DMS153 treated with DMSO at 0.1 percent for 48 hours (cell line): ENCODE measurements at regions not wholly inside any gene's neighbourhood (a gene's known extent, or its start where the extent isn't known, plus 50 kb on each side); places are given as distances from the start of the nearest gene placed in this dataset.

Experiments
- DNase-seq: peaks from one replicate; lab custom pipeline; 2025; ENCODE audit not compliant: unreplicated experiment; lab: John Stamatoyannopoulos, UW

- DNase-seq, result no peak
Measured at GRCh38 chr2:237213315-237214022, 127.8 kb downstream of the COPS8 start.

- no peak for DNase-seq
Measured at GRCh38 chr2:237214030-237214675, 128.5 kb downstream of the COPS8 start.

- DNase-seq, result no peak
Measured at GRCh38 chr2:237214963-237215362, 129.3 kb downstream of the COPS8 start.

DNA sequence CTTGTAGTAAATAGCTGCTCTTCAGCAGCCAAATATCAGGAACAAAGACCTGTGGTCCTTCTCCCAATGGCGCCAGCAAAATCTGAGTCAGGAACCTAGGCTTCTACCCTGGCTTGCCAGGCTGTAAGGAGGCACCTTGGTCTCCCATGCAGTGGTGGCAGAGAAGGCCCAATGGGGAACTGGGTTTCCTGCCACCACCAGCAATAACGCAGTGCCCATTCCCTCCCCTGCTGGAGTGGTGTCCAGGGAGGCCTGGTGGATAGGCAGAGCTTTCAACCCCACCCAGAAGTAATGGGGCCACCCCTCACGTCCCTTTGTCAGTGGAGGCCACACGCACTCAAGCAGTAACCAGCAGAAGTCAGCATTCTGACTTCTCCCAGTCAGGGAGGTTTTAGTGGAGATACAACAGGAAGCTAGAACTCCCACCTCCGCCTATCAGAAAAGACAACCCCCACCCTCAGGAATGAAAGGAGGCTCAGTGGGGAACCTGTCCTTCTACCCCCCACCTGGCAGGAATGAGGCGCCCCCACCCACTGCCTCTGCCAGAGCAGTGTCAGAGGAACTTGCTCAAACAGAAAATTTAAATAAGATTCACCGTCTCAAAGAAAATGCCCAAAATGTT lies 132.4 kb downstream of the COPS8 start:
- no peak for DNase-seq

- DNase-seq, result no peak
Measured at GRCh38 chr2:237218756-237219155, 133.1 kb downstream of the COPS8 start.

DNA sequence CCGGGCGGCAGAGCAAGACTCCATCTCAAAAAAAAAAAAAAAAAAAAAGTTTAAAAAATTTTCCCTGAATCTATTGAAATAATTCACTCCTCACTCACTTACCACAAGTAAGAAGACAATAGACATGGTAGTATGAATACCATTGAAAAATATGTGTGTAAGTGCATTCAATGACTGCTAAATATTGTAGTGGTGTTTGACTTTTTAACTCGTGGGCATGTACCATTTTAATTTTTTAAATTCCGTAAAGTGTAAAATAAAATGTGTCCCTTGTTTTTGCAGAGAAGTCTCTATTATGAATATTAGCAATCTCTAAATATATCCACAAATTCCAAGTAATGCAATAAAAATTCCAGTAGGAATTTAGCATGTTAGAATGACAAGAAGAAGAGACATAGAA lies 134.1 kb downstream of the COPS8 start:
- DNase-seq, result no peak

GRCh38 chr2:237221443-237221842 lies 135.8 kb downstream of the COPS8 start:
- no peak for DNase-seq

DNA sequence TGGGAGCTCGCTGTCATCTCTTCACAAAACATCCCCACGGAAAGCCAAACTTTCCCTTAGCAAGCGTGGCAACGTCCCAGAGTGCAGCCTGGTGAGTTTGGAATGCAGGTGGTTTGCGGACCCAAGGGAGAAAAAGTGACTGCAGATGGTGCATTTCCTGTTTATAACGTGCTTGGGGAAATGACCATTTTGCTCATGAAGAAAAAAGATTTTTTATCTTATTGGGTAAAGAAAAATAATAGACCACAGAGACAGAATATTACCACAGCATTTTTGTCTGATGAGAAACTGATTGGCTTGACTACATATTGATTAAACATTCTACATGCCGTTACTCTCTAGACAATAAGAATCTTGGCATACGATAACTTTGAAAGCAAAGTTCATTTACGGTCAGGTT lies 136.5 kb downstream of the COPS8 start:
- DNase-seq, result no peak

DNA sequence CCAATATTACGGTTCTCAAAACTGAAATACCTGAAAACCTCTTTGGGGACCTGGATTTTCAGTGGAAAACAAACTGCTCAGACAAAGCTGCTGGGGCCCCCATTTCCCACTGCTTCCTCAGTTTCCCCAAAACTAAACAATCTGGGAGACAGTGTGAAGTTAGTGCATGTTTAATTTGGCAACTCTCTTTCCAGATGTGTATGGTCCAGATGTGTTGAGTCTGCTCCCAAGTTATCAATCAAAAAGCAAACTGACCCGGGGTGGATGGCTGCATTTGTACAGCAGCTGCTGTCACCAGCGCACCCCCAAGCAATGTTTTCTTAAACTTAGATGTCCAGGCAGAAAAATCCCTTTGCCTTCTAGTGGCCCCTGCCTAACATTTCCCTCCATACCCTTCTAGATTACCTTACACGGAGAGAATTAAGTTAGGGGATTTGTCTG lies 136.9 kb downstream of the COPS8 start:
- no peak for DNase-seq

- DNase-seq, result no peak
Measured at GRCh38 chr2:237223201-237223861, 137.6 kb downstream of the COPS8 start.

- no peak for DNase-seq
Measured at GRCh38 chr2:237227190-237227589, 141.5 kb downstream of the COPS8 start.

DNA sequence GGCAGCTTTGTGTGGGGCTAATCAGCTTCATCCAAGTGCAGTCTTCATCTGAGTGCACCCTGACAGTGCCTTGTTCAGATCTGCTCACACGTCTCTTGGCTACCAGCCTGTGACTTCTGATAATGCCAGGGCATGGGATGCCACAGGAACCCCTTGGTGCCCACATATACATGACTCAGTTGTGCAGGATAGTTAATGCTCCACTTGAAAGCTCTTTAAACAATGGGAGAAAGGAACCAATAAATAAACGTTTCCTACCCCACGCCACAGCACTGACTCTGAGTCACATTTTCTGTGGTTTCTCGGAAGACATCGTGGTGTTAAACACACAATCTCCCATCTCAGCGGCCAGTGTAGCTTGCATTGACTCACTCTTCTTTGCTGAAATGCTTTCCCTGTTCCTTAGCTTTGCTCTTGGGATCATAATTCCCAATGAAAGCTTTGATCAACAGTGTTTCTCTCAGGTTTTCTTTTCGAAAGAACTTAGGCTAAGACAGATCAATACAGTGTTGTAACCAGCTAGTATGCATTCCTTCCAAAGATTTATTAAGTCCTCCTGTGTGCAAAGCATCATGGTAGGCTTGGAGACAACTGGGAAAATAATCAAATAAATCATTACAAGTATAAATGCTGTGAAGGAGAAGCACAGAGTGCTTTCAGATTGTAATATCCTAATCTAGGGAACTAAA lies 142.0 kb downstream of the COPS8 start:
- no peak for DNase-seq

DNA sequence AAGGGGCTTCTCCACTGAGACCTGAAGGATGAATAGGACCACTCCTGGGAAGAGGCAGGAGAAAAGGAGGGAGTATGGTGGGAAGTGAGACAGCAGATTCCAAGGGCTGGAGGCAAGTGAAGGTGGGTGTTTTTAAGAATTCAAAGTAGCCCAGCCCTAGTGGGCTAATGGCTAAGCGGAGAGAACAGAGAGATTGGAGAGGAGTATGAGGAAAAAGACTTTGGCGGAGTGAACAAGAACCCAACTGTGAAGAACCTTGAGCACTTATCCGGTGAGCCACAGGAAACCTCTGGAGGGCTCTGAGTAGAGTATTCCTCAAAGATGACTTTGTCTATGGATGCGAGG lies 142.6 kb downstream of the COPS8 start:
- DNase-seq, result no peak

DNA sequence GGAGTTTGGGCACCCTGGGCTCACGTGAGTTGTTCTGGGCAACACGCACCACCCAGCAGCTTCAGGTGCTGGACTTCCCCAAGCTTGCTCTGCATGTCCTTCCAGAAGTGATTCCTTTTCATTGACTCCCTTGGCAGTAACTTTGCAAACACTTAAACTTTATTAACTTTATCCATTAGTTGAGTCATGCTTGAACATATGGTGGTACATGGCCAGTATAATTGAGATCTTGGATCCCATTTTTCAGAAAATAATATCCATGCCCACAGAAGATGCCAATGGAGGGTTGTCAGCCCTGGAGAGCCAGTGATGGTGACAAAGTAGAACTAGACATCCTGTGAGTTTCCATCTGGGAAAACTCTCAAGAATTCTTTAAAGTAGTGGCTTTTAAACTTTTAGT lies 144.2 kb downstream of the COPS8 start:
- no peak for DNase-seq

DNA sequence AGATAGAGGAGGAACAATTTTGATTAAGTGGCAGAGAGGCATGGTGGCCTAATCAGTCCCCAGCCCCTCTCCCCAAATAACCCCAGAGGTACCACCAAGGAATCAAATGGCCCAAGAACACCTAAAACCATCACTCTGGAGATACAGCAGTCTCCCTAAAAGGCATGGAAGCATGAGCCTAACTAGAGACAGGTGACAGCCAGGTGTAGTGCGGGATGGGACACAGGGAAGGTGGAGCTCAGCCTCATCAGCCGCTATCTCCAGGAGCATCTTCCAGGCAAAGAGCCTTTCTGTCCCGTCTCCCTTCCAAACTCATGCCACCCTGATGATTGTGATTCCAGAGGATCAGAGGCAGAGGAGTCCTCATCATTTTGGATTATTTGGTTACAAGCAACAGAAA lies 144.7 kb downstream of the COPS8 start:
- DNase-seq, result no peak

DNA sequence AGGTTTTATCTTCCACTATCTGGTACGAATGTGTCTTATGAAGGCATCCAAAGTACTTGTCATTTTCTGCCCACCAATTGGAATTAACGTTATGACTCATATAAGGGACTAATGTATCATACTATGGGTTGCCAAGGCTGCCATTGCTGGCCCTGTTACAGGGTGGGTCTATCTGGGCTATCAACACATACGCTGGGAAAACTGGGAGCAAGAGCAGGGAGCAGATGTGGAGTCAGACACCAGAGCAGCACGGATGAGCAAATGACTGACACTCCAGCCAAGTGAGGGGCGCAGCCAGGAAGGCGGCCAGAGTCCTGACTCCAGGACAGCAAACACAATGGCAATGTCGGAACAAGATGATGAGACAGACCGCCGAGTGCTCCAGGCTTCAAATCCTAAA lies 145.9 kb downstream of the COPS8 start:
- DNase-seq, result no peak

DNA sequence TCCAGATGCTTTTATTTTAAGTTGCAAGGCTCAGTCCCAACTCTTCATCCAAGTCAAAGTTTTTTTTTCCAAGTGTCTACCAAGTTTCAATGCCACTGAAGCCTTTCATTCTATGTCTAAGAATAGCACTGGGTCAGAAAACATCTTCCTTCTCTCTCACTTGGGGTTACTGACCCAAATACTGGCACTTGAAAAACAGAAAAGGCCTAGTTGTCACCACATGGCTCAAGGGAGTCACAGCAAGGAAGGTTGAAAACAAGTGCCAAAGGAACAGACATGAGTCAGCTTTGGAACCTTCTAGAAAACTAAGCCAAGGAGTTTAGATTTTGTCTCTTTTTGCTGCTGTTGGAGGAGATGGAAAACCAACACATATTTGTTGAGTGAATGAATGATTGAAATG lies 146.5 kb downstream of the COPS8 start:
- DNase-seq, result no peak

- DNase-seq, result no peak
Measured at GRCh38 chr2:237234268-237234667, 148.6 kb downstream of the COPS8 start.

- no peak for DNase-seq
Measured at GRCh38 chr2:237235383-237236095, 149.8 kb downstream of the COPS8 start.

DNA sequence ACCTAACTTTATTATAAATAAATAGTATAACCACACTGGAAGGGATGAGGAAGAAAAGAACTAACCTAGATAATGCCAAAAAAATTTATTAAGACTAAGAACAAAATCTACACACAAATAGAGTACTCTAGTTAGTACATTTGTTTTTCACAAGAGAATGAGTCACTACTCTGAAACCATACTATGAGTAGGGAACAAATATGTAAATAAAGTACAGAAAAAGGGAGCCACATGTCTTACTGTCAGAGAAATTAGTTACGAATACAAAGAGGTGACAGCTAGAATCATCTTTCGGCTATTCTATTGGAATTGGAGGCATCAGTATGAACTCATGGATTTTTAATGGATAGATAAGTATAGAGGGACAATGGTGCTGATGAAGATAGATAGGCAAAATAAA lies 150.5 kb downstream of the COPS8 start:
- no peak for DNase-seq

GRCh38 chr2:237238249-237238648 lies 152.6 kb downstream of the COPS8 start:
- DNase-seq, result no peak
